HG03442 (cell line): ENCODE measurements at regions not wholly inside any gene's neighbourhood (a gene's known extent, or its start where the extent isn't known, plus 50 kb on each side); places are given as distances from the start of the nearest gene placed in this dataset.
"Not testable (repeated sequence)": the region's sequence is repeated elsewhere in the genome, so short reads cannot be mapped to it uniquely, and the experiment has no call there.

Source experiments
- ATAC-seq: cut with Tn5 transposase; IDR thresholded peaks from one replicate; pipeline ENCODE4 v1.9.1; 2021; ENCODE audit warnings: mild to moderate bottlenecking, moderate library complexity; ENCODE audit not compliant: unreplicated experiment

DNA sequence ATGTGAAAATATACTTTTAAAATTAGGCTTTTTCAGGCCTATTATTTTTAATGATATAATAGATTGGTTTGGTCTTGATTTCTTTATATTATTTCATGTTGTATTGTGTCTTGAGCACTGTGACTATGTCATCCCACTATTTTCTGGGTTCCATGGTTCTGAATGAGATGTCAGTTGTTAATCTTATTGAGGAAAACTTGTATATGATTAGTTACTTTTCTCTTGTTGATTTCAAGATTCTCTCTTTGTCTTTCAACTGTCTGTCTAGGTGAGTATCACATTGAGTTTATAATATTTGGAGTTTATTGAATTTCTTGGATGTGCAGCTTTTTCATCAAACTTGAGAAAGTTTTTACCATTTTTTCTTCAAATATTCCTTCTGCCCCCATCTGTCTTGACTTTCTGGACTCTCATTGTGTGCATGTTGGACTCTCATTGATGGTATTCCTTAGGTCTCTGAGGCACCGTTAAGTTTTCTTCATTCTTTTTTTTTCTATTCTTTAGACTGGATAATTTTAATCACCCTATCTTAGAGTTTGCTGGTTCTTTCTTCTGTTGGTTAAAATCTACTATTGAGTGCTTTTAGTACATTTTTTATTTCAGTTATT, 175.8 kb downstream of the TMEM167A start:
- ATAC-seq: no peak

DNA sequence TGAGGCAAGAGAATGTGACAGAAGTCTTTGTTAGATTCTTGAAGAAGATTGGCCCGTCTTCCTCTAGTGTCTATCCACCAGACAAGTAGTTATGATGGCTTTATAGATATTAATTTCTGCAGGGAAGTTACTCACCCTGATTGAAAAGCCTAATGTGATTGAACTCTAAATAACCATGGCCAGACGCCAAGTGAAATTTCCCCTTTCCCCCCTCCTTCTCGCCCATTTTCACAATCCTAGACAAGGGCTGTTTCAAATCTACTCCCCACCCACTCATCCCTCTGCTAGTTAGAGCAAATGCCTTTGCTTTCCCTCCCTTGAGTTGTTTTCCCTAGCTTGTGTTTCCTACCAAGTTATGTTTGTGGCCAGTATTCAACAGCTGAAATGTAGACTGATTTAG, 182.5 kb downstream of the TMEM167A start:
- ATAC-seq: no peak

DNA sequence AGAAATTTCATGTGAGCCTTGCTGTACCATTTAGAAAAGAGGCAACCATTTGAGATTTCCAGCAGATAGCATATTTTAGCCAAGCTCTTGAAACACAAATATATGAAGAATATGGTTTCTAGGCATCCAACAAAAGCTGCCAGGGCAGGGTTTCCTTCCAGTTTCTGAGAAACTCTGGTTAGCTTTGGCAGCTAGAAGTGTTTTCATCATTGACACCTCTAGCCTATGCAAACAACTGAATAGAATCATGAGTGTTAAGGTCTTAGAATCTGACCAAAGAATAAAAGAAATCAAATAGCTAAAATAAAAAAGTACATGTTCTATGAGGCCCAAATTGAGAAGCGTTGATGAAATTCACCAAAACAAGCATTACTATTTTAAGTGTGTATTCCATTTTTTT, 188.1 kb downstream of the TMEM167A start:
- ATAC-seq: no peak

DNA sequence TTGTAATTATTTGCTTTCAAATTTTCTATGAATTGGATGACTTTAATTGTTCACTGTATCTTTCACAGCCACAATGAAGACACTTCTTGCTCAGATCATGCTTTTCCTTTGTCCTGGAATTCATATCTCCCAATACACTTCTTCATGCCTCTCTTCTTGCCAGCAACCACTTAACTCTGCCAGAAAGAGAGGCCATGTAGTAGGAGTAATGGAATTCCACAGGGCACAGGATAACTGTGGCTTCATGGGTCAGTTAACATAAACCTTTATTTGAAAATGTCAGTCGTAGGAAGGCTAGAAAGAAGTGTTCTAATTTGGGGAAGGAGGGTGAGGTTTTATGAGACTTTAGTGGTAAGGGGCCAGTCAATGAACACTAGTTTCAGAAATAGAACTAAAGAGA, 190.3 kb downstream of the TMEM167A start:
- no peak for ATAC-seq

DNA sequence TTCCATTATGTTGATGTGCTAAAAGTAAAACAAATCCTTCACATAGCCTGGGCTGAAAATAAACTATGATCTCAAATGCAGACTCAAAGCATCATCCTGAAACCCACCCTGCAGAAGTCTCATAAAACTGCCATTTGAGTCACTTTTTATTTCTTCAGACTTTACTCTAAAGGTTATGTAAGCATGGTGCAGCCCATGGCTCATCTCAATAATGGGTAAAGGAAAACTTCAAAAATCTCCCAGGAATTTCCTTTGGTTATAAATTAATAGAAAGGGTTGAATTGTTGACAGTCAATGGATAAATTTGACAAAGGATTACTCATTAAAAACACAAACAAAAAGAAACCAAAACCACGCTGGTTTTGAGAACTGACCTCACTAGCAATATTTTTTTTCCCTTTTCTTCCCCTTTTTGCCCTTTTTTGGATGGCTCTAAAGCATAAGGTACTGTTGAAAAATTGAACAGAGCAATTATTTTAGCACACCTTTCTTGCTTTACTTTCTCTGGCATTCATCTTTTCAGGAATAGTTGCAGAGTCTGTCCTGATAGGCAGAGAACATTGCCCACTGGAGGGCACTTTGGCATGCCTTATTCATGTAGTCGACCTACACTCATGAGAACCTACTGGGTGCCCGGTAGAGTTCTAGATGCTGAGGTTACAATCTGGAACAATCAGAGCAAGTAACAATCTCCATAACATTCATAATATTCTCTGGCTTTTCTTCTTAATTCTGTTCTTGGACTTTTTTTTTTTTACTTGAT, 191.4 kb downstream of the TMEM167A start:
- peak; percentile 53 for ATAC-seq

DNA sequence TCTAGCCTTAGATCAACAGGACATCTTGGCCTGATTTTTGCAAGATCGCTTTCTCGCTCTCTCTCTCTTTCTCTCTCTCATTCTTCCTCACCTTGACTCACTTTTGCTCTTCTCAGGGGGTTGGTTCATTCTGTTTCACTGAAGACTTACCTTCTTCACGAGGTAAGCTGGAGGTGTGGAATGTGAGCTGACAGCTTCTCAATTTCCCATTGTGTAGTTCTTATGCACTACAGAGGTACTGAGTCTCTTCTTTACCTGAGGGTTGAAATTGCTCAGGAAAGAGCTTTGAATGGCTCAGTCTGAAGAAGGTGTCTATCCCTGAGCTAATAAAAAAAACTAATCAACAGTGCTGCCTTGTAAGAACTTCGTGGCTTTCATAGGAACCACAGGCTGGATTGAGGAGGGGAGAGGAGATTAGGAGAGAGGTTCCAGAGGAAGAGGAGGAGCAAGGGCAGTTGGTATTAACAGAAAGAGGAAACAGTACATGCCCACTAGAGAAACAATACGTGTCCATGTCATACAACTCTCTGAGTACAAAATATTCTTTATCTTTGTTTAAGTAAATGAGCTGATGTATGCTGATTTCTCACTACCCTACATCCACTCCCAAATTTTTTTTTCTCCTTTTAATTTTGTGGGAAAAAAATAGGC, 192.2 kb downstream of the TMEM167A start:
- no peak for ATAC-seq

DNA sequence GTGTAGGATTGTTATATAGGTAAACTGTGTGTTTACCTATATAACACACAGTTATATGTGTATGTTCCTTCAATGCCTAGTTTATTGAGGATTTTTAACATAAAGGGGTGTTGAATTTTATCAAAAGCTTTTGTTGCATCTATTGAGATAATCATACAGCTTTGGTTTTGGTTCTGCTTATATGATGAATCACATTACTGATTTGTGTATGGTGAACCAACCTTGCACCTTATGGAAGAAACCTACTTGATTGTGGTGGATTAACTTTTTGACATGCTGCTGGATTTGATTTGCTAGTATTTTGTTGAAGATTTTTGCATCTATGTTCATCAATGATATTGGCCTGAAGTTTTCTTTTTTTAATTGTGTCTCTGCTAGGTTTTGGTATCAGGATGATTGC, 194.9 kb downstream of the TMEM167A start:
- no peak for ATAC-seq

DNA sequence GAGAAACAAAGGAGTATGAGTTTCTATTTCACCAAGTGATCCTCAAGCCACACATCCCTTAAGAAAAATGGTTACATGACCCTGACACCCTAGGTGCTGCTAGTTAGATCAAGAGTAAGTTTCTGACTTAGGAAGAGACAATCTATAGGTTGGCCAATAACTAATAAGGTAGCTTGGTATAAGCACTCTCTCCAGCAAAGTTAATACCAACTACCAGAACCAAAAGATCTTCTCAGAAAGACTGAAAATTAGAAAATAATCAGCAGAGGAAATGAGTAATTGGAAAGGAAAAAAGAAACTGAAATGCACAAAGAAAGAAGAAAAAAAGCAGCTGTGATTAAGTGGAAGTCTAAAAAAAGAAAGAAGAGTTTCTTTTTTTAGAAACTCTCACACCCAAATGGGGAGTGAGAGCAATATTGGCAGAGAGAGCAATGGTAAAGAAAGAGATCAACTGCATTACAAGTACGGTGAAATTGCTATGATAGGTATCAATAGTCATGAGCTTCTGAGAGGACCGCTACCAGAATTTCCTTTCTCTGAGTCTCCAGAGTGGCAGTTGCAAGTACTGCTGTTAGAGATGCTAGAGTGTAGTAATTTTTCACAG, 195.5 kb downstream of the TMEM167A start:
- no peak for ATAC-seq

DNA sequence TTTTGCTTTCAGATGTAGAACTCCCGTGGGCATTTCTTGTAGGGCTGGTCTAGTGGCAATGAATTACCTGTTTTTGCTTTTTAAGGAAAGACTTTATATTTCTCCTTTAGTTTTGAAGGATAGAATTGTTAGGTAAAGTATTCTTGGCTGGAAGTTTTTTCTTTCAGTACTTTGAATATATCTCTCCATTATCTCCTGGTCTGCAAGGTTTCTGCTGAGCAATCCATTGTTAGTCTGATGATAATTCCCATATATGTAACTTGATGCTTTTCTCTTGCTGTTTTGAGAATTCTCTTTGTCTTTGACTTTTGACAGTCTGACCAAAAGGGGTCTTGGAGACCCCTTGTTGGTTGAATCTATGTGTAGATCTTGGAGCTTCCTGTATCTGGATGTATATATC, 198.1 kb downstream of the TMEM167A start:
- ATAC-seq: no peak

DNA sequence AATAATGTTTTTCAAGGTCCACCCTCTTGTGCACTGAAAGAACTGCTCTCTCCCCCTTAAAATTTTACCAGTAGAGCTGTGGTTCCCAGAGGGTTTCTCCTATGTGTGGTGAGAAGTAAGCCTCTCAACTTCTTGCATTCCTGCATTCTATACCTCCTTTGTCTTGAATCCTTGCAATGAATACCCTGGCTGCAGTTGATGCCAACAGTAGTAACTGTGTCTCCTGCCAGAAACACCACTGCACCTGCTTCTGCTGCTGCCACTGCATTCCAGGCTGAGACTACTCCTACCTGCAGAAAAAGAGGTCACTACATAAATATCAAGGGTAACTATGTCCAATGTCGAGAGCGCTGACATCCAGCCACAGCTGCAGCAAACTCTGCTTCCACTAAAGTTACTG, 203.7 kb downstream of the TMEM167A start:
- no peak for ATAC-seq

DNA sequence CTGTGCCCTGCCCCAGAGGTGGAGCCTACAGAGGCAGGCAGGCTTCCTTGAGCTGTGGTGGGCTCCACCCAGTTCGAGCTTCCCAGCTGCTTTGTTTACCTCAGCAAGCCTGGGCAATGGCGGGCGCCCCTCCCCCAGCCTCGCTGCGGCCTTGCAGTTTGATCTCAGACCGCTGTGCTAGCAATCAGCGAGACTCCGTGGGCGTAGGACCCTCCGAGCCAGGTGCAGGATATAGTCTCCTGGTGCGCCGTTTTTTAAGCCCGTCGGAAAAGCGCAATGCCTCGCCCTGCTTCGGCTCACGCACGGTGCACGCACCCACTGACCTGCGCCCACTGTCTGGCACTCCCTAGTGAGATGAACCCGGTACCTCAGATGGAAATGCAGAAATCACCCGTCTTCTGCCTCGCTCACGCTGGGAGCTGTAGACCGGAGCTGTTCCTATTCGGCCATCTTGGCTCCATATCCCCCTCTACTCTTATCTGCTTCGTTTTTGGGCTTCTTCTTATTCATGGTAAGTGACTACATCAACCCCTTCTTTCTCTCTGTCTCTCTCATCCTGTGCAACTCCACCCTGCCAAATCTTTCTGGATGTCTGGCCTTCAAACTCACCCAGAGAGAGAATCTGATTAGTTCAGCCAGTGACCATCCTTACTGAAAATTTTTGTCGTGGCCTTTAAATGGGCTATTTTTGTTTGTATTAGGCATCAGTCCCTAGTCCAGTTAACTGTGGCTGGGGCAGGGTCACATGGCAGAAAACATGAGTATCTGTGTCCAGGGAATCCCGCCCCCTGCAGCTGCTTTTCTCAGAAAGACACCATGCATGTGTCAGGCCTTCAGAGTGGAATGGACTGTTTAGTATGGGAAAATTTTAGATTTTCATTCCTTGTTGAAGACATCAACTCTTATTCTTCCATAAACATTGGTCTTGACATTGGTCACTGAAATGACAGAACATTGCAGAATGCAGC, 204.6 kb downstream of the TMEM167A start:
- not testable (repeated sequence) for ATAC-seq

DNA sequence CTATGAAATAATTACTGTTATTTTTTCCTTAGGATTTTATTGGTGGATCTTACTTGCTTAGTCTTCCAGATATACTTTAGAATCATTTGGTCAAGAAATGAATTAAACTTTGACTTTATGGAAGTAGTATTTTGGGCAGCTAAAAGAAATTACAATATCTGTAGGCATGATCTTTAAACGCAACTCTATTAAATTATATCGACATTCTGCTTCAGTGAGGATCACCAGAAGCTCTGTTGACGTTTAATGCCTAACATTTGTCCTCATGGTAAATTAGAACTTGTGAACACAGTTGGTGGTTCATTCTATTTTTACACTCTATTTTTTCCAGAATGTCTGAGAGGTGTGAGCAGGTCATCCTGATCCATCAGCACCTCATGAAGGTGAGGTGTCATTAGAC, 211.6 kb downstream of the TMEM167A start:
- ATAC-seq: no peak

DNA sequence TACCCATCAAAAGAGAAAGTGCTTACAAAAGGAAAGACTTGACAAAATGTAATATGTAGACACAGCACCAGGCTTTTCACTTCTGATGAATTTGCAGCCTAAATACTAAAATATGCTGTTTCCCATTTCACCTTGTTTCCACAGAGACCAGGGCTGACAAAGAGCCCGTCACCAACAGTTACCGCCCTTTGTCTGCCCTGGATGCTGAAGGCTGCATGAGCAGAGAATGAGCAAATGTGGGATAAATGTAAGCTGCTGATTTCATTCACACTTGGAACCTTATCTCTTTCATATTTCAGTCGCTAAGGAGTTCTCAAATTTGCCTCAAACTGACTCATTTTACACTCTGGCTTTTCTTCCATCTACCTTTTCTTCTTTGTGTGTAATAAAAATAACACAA, 213.9 kb downstream of the TMEM167A start:
- ATAC-seq: no peak

DNA sequence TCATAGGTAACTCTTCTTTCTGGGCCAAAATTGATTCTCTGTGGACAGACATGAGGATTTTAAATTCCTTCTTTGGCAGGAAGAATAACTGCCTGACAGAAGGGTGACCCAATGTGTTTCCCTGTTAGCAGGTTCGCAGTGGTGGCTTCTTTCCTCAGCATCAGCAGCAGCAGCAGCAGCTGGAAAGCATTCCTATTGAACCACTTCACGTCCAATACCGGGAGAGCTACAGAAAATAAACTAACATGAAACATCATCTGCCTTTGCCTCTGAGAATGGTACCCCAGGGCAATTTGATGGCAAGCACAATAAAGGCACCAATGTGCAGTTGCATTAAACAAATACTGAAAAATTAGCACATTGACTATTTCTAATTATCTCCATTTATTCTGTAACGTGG, 214.5 kb downstream of the TMEM167A start:
- ATAC-seq: no peak

DNA sequence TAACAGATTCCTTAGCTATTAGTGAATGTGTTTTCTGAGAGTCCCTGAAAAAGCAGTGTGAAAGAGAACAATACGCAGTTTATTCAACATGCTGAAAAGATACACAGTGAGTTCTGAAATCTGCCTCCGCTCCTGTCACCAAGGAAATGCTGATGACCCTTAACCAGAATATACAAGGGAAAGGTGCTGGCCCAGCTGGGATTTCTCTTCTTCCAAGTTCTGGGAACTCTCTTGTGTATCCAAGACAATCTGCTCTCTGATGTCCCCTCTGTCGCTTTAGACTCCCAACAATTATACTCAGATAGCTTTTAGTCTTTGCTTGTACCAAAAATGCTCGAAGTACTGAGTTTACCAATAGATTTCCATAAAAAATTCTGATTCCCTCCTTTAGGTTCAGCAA, 214.9 kb downstream of the TMEM167A start:
- no peak for ATAC-seq

DNA sequence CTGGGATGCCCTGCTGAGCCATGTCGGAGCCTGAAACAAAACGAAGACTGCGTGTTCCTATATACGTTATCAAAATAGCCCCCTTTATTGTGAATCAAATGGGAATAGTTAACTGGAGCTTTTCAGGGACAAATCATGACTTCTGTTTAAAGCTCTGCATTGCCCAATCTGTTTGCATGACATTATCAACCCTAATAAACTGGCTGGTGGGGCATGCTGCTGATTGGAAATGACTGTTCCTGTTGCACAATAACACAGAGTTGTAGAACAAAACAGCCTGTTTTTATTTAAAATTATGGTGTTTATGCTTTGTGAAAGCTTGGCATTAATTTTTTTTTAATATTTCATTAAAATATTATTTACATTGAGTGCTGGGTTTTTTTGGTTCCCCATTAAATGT, 215.5 kb downstream of the TMEM167A start:
- no peak for ATAC-seq

DNA sequence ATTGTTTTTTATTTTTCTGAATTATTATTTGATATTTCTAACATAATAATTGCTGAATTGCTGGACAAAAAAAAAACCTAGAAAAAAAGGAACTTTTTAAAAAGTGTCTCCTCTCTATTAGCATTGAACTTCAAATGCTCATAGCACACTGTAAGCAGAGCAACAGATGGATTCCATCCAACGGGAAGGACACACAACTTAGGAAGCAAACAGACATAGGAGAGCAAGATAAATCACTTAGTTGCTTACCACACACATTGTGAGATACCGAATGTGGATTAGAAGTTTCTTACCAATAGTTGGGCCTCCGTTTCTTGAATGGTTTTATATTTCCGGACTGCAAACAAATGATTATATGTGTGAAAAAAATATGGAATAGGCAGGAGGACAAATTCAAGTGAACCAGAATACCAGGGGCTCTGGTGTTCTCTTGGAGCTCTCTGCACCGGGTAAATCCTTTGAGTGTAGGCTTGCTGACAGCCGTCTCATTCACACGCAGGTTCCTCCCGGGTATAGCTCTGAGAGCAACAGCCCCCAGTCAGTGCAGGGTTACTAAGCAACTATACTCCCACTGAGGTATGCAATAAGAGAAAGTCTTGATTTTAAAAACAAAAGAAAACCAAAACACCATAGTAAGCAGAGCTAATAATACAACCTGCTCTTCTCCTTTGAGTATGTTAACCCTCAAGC, 217.6 kb downstream of the TMEM167A start:
- ATAC-seq: no peak

DNA sequence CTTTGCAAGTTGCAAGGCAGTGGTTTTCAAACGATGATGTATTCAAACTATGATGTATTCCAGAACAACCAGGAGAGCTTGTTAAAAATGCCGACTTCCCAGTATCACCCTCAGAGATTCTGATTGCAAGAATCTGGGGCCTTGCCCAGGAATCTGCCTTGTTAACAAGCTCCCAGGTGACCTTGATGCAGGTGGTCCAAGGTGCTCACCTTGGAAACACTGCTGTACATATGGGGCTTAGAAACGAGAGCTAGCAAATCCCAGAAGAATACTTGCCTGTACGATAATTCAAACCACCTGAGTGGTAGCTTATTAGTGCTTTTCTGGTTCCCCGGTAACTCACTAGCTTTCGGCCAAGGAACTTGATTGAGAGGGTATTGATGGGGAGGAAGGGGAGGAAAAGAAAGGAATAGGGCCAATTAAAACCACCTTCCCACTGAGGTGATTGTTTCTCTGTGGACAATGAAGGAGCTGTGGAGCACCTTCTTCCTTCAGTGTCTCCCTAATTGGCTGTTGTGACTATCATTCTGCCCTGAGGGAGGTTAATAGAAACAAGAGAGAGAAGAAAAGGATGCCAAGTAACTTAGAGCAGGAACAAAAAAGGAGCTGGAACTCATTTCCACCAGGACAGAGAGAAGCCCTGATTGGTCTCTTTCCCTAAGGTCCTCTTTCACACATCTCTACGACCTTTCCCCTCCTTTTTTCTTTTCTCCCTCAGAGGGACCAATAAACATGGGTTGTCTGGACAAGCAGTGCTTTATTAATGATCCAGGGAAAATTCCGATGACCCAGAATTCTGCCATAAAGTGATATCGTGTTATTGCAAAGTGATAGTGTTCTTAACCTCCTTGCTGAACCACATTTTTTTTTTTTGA, 218.8 kb downstream of the TMEM167A start:
- ATAC-seq: no peak

DNA sequence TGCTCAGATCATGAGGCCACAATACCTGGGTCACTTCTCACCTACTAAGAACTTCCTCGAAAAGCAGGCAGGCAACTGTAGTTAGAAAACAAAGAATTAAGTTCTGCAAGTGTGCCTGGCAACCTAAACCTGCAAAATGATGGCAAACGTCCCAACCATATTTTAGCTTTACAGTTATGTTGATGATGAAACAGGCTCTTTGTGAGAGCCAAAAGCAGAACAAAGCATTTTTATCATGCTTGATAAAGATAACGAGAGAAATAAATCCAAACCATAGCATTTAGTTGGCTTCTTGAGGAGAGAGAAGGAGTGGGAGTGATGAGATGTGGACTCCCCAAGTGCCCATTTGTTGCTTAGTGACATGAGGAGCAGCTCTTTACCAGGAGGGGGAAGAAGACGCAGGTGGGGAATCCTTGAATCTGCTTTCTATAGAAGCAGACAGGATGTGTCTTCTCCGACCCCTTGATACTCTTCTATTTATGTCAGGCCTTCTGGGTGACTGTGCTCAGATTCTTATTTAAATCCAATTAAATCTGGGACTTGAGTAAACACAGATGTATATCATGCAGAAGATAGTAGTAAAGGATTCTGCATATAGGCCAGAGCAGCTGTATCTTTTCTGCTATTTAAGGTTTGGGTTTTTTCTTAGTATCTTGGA, 221.2 kb downstream of the TMEM167A start:
- no peak for ATAC-seq
